Endothelial cell (in vitro differentiated cells): ENCODE measurements at regions not wholly inside any gene's neighbourhood (a gene's known extent, or its start where the extent isn't known, plus 50 kb on each side); places are given as distances from the start of the nearest gene placed in this dataset.
"Not testable (repeated sequence)": the region's sequence is repeated elsewhere in the genome, so short reads cannot be mapped to it uniquely, and the experiment has no call there.

ENCODE experiments used
- DNase-seq: peaks from one replicate; pipeline ENCODE4 v3.0.0; 2021; ENCODE audit warnings: low spot score
- H3K27ac Mint-ChIP-seq: one replicate; pipeline ENCODE4 v1.8.0; 2021; ENCODE audit warnings: mixed read lengths, inconsistent platforms; ENCODE audit not compliant: unreplicated experiment
- H3K27me3 Mint-ChIP-seq: one replicate; pipeline ENCODE4 v1.8.0; 2021; ENCODE audit warnings: mild to moderate bottlenecking, moderate library complexity, mixed read lengths, inconsistent platforms; ENCODE audit not compliant: unreplicated experiment
- H3K36me3 Mint-ChIP-seq: one replicate; pipeline ENCODE4 v1.8.0; 2021; ENCODE audit warnings: mild to moderate bottlenecking, low read depth, mixed read lengths, inconsistent platforms; ENCODE audit not compliant: unreplicated experiment
- H3K4me1 Mint-ChIP-seq: one replicate; pipeline ENCODE4 v1.8.0; 2021; ENCODE audit warnings: mild to moderate bottlenecking, mixed read lengths, inconsistent platforms; ENCODE audit not compliant: unreplicated experiment
- H3K4me3 Mint-ChIP-seq: one replicate; pipeline ENCODE4 v1.8.0; 2021; ENCODE audit warnings: mild to moderate bottlenecking, mixed read lengths, inconsistent platforms; ENCODE audit not compliant: unreplicated experiment
- H3K9me3 Mint-ChIP-seq: one replicate; pipeline ENCODE4 v1.8.0; 2021; ENCODE audit warnings: mixed read lengths, inconsistent platforms; ENCODE audit not compliant: unreplicated experiment
- CTCF ChIP-seq: fragments of 200-600 bp; sonication (generic); IDR thresholded peaks from one replicate; pipeline ENCODE4 v1.5.0; 2021; ENCODE audit warnings: antibody characterized with exemption; ENCODE audit not compliant: unreplicated experiment

- no peak overlapping the region for H3K4me3 Mint-ChIP-seq
- no peaks in the 10 kb centered on the region for H3K27me3 Mint-ChIP-seq
- no peaks in the 10 kb centered on the region for H3K9me3 Mint-ChIP-seq
- DNase-seq, result no peak
- H3K4me1 Mint-ChIP-seq, result no peaks in the 10 kb centered on the region
- TF ChIP-seq CTCF, result no peak
- no peaks in the 10 kb centered on the region for H3K36me3 Mint-ChIP-seq
- H3K27ac Mint-ChIP-seq, result no peak overlapping the region
Measured at GRCh38 chr5:110268283-110268682, 458.2 kb downstream of the TMEM232 start.

GRCh38 chr5:110268985-110269384 is 457.5 kb downstream of the TMEM232 start:
- Mint-ChIP-seq H3K27ac (no peak overlapping the region), H3K4me3 (no peak overlapping the region), H3K27me3 (no peaks in the 10 kb centered on the region), H3K36me3 (no peaks in the 10 kb centered on the region), H3K9me3 (no peaks in the 10 kb centered on the region), H3K4me1 (no peaks in the 10 kb centered on the region)
- no peak for TF ChIP-seq CTCF
- DNase-seq, result no peak

- Mint-ChIP-seq H3K27ac (no peak overlapping the region), H3K4me3 (no peak overlapping the region), H3K4me1 (no peaks in the 10 kb centered on the region), H3K27me3 (no peaks in the 10 kb centered on the region), H3K9me3 (no peaks in the 10 kb centered on the region), H3K36me3 (no peaks in the 10 kb centered on the region)
- DNase-seq, result no peak
- TF ChIP-seq CTCF, result no peak
Measured at GRCh38 chr5:110269478-110270142, 456.9 kb downstream of the TMEM232 start.

GRCh38 chr5:110275878-110276277 is 450.6 kb downstream of the TMEM232 start:
- Mint-ChIP-seq H3K4me1 (no peaks in the 10 kb centered on the region), H3K4me3 (no peak overlapping the region), H3K27ac (no peak overlapping the region), H3K9me3 (no peaks in the 10 kb centered on the region), H3K27me3 (no peaks in the 10 kb centered on the region), H3K36me3 (no peaks in the 10 kb centered on the region)
- DNase-seq, result no peak
- no peak for TF ChIP-seq CTCF

GRCh38 chr5:110278449-110278848 is 448.0 kb downstream of the TMEM232 start:
- not testable (repeated sequence) for DNase-seq

GRCh38 chr5:110284121-110284520 is 442.4 kb downstream of the TMEM232 start:
- H3K9me3 Mint-ChIP-seq, result peaks cover 15% of the 10 kb centered on the region

More at GRCh38 chr5:110278449-110278848, 448.0 kb downstream of the TMEM232 start:
- H3K9me3 Mint-ChIP-seq, H3K4me3 Mint-ChIP-seq, H3K27ac Mint-ChIP-seq, H3K36me3 Mint-ChIP-seq, H3K27me3 Mint-ChIP-seq, H3K4me1 Mint-ChIP-seq: not testable (repeated sequence)

More at GRCh38 chr5:110284121-110284520, 442.4 kb downstream of the TMEM232 start:
- DNase-seq, H3K4me1 Mint-ChIP-seq, H3K4me3 Mint-ChIP-seq, H3K27ac Mint-ChIP-seq, H3K27me3 Mint-ChIP-seq: not testable (repeated sequence)
- H3K36me3 Mint-ChIP-seq, result peaks cover 15% of the 10 kb centered on the region
